Naive thymus-derived CD8-positive, alpha-beta T cell (primary cell): ENCODE measurements at regions not wholly inside any gene's neighbourhood (a gene's known extent, or its start where the extent isn't known, plus 50 kb on each side); places are given as distances from the start of the nearest gene placed in this dataset.
"Not testable (repeated sequence)": the region's sequence is repeated elsewhere in the genome, so short reads cannot be mapped to it uniquely, and the experiment has no call there.

Source experiments
- ATAC-seq, 2 donors: fragments of 150-1000 bp; cut with Tn5 transposase in 1 of 2; sonication (Bioruptor Pico), chemical (Tn5 transposase) in 1 of 2; 1 replicate in 1 of 2; 2 replicates in 1 of 2; pipeline ENCODE4 v1.10.0; 2021; ENCODE audit warnings: mild to moderate bottlenecking in 2 of 2, moderate library complexity in 2 of 2
- POLR2A ChIA-PET: fragments of 350-600 bp; sonication (Branson Sonifier 250); formaldehyde crosslinking; loops from one replicate; lab custom pipeline; 2021; ENCODE audit warnings: antibody characterized with exemption; lab: Charles Lee
- DNase-seq, 10 donors: peaks; one replicate each; pipeline versions ENCODE4 v3.0.0 to v3.0.0-alpha.2; 2020 to 2022
- H3K27ac Mint-ChIP-seq, 10 donors: one replicate each; pipeline ENCODE4 v1.8.0; 2020 to 2022; ENCODE audit warnings: mild to moderate bottlenecking in 10 of 10, mixed read lengths in 10 of 10, moderate library complexity in 4 of 10, inconsistent platforms in 1 of 10
- H3K27me3 Mint-ChIP-seq, 5 donors: one replicate each; pipeline ENCODE4 v1.8.0; 2021 to 2022; ENCODE audit warnings: mixed read lengths in 5 of 5
- H3K36me3 Mint-ChIP-seq, 3 donors: one replicate each; pipeline ENCODE4 v1.8.0; 2020 to 2022; ENCODE audit warnings: mixed read lengths in 3 of 3, mild to moderate bottlenecking in 2 of 3, inconsistent platforms in 1 of 3
- H3K4me1 Mint-ChIP-seq, 4 donors: one replicate each; pipeline ENCODE4 v1.8.0; 2021 to 2022; ENCODE audit warnings: mixed read lengths in 4 of 4
- H3K4me3 Mint-ChIP-seq, 10 donors: one replicate each; pipeline ENCODE4 v1.8.0; 2020 to 2022; ENCODE audit warnings: mild to moderate bottlenecking in 10 of 10, mixed read lengths in 10 of 10, moderate library complexity in 6 of 10, inconsistent platforms in 1 of 10
- H3K9me3 Mint-ChIP-seq, 9 donors: one replicate each; pipeline ENCODE4 v1.8.0; 2020 to 2022; ENCODE audit warnings: mixed read lengths in 9 of 9, mild to moderate bottlenecking in 3 of 9, inconsistent platforms in 1 of 9, moderate library complexity in 1 of 9

DNA sequence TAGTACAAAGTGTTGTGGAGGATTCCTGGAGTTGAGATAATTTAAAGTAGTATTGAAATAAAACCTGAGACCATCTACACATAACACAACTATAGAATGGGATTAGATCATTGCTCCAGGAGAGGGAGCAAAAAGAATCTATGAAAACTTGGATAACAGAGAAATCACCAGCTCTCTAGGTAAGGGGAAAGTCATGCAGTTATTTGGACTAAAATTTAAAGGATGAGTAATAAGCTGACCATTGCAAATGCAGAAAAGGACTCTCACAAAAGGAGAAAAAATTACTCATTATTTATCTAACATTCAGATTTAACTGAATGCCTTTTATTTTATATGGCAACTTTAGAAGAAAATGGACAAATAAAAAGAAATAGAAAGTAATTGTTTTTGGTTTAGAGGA lies 1399.8 kb upstream of the ACVR2A start:
- Mint-ChIP-seq H3K9me3 (peaks cover 0 to 9% (median 1%) of the 10 kb centered on the region in 9 donors), H3K36me3 (no peaks in the 10 kb centered on the region), H3K4me1 (no peaks in the 10 kb centered on the region), H3K27me3 (no peaks in the 10 kb centered on the region), H3K27ac (no peak overlapping the region), H3K4me3 (no peak overlapping the region)
- POLR2A ChIA-PET, result no interaction called here
- DNase-seq (no peak), ATAC-seq (no peak)

DNA sequence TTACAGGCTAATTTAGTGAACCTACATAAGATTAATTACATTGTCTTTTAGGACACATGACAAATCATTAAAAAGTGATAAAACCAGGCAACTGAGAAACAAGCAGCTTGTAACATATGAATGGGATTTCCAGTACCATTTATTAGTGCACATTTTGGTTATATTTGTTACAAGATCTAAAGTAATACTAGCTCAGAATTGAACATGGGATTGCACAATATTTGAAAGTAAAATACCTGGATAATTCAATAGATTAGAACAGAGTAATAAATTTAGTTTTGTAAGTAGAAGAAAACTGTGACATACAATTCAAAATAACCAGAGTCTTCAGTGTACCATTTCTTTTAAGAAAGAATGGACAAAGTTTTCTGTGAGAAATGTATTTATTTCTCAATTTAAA lies 1400.7 kb upstream of the ACVR2A start:
- no peaks in the 10 kb centered on the region for H3K27me3 Mint-ChIP-seq
- ATAC-seq, result no peak
- H3K4me3 Mint-ChIP-seq, result no peak overlapping the region
- H3K4me1 Mint-ChIP-seq, result no peaks in the 10 kb centered on the region
- peaks cover 0 to 9% (median 1%) of the 10 kb centered on the region in 9 donors for H3K9me3 Mint-ChIP-seq
- no peak overlapping the region for H3K27ac Mint-ChIP-seq
- DNase-seq, result no peak
- POLR2A ChIA-PET, result no interaction called here
- H3K36me3 Mint-ChIP-seq, result no peaks in the 10 kb centered on the region

DNA sequence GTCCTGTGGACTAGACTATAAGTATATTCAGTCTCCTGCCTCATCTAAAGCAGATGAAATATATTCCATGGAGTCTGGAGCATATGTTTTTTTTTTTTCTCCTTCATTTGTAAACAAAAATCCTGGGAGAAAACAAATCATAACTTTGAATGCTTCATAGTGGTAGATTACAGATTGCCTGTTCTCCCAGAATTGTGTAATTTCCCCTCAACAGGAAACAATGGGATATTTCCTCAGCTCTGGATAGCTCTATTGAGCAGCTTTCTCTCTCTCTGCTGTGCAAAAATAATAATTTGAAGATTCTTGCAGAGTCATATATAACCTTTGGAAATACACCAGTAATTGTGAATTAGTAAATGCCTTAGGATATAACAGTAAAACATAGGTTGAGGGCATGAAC lies 1406.6 kb upstream of the ACVR2A start:
- Mint-ChIP-seq H3K4me1 (no peaks in the 10 kb centered on the region), H3K27me3 (no peaks in the 10 kb centered on the region), H3K9me3 (peaks cover 0 to 37% (median 0%) of the 10 kb centered on the region in 9 donors), H3K27ac (no peak overlapping the region), H3K36me3 (no peaks in the 10 kb centered on the region), H3K4me3 (no peak overlapping the region)
- no peak for DNase-seq
- ATAC-seq, result no peak
- POLR2A ChIA-PET, result no interaction called here

DNA sequence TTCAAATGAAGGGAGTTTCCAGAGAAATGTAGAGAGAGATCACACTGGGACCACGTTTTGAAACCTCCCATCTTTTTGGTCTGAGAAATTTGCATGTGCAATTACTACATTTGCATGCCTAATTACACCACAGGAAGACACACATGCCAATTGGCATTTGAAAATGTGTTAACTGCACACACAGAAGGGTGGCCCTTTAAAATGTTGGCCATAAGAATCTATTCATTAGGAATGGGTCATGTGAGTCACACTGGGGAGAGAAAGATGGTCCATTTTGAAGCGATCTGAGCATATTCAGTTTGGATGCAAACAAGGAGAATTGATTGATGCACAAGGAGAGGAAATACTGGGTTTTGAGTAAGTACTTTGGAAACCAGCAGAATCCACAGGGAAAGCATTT lies 1407.1 kb upstream of the ACVR2A start:
- Mint-ChIP-seq H3K36me3 (no peaks in the 10 kb centered on the region), H3K9me3 (peaks cover 0 to 37% (median 0%) of the 10 kb centered on the region in 9 donors), H3K4me3 (no peak overlapping the region), H3K27me3 (no peaks in the 10 kb centered on the region), H3K27ac (no peak overlapping the region), H3K4me1 (no peaks in the 10 kb centered on the region)
- ATAC-seq (no peak), DNase-seq (no peak)
- POLR2A ChIA-PET, result no interaction called here

DNA sequence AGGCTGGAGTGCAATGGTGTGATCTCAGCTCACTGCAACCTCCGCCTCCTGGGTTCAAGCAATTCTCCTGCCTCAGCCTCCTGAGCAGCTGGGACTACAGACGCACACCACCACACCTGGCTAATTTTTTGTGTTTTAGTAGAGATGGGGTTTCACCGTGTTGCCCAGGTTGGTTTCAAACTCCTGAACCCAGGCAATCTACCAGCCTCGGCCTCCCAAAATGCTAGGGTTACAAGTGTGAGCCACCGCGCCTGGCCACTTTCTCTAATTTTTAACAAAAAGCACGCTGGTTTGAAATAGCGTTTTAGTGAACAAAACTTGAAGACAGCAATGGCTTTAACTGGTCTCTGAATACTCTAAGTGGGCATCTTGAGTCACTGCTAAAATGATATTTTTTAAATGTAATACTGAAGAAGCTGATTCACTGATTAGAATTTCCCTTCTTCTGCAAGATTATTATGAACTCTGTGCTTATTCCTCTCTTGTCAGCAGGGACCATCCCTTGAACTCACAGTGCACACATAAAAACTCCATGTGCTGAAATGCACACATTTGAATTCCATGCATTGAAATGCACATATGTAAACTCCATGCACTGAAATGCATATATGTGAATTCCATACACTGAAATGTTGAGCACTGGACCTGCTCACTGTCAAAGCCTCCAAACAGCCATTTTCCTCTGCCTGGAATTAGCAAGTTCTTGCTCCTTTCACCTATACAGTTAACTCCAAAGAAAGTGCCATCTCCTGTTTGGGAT lies 1411.5 kb upstream of the ACVR2A start:
- H3K27me3 Mint-ChIP-seq, result no peaks in the 10 kb centered on the region
- H3K9me3 Mint-ChIP-seq, result peaks cover 0 to 46% (median 2%) of the 10 kb centered on the region in 9 donors
- H3K4me1 Mint-ChIP-seq, result no peaks in the 10 kb centered on the region
- no peak for DNase-seq
- no peak for ATAC-seq
- H3K4me3 Mint-ChIP-seq, result no peak overlapping the region
- POLR2A ChIA-PET, result no interaction called here
- H3K27ac Mint-ChIP-seq, result no peak overlapping the region
- H3K36me3 Mint-ChIP-seq, result no peaks in the 10 kb centered on the region

DNA sequence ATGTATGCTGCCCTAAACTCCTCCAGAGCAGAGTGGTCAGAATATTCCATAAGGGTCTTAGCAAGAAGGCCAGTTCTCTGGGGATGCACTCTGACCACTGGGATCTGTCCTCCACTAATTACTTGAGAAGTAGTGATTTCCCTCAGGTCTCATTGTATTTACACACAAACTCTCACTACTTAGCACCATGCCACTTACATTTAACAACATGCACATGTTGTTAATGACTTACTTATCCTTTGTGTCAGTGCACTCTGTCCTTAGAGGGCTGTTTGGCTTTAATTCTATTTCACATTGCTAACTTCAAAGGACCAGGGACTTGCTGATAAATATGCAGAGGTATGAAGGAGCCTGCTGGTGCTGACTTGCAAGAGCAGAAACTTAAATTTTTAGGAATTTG lies 1415.5 kb upstream of the ACVR2A start:
- H3K27me3 Mint-ChIP-seq, result no peaks in the 10 kb centered on the region
- POLR2A ChIA-PET, result no interaction called here
- H3K4me1 Mint-ChIP-seq, result no peaks in the 10 kb centered on the region
- H3K9me3 Mint-ChIP-seq, result peaks cover 0 to 25% (median 0%) of the 10 kb centered on the region in 9 donors
- DNase-seq, result no peak
- H3K36me3 Mint-ChIP-seq, result no peaks in the 10 kb centered on the region
- no peak for ATAC-seq
- H3K27ac Mint-ChIP-seq, result no peak overlapping the region
- H3K4me3 Mint-ChIP-seq, result no peak overlapping the region

DNA sequence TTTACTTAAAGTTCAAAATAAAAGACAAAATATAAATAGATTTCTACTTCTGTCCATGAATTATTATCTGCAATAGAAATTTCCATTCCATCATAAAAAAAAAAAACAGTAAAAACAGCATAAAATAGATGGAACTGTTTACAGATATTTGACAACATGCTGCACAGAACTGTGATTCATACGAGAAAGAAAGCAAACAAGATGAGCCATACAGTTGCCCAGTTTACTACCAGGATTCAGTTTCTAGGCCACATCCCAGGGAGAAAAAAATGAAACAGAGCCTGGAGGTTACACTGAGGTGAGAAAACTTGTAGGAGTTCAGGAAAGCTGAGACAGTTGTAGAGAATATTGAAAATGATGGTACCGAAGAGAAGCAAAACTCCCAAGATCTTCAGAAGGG lies 1426.9 kb upstream of the ACVR2A start:
- no peaks in the 10 kb centered on the region for H3K4me1 Mint-ChIP-seq
- no peaks in the 10 kb centered on the region for H3K36me3 Mint-ChIP-seq
- no peak overlapping the region for H3K27ac Mint-ChIP-seq
- H3K27me3 Mint-ChIP-seq, result no peaks in the 10 kb centered on the region
- DNase-seq, result no peak
- POLR2A ChIA-PET, result no interaction called here
- no peak overlapping the region for H3K4me3 Mint-ChIP-seq
- peaks cover 0 to 9% (median 0%) of the 10 kb centered on the region in 9 donors for H3K9me3 Mint-ChIP-seq
- ATAC-seq, result no peak

DNA sequence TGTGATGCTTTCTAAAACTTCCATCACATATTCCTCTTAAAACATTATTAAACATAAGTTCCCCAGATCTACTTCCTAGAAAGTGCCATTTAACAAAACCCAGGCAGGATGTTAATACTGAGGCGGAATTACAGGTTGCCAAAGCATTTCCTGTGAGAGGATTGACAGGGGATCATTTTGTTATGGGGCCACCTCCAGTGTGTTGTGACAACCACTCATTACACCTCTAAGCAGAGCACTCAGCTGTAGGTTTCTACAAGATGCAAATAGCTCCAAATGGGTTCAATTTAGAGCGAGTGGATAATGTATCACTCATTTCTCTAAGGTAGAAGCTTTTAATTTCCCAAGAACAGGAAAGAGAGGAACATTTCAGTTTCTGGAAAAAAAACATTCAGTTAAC lies 1429.5 kb upstream of the ACVR2A start:
- ATAC-seq (no peak), DNase-seq (no peak)
- H3K9me3 Mint-ChIP-seq, result peaks cover 0 to 15% (median 0%) of the 10 kb centered on the region in 9 donors
- POLR2A ChIA-PET, result no interaction called here
- H3K4me1 Mint-ChIP-seq, result no peaks in the 10 kb centered on the region
- no peaks in the 10 kb centered on the region for H3K36me3 Mint-ChIP-seq
- H3K27me3 Mint-ChIP-seq, result no peaks in the 10 kb centered on the region
- H3K27ac Mint-ChIP-seq, result no peak overlapping the region
- H3K4me3 Mint-ChIP-seq, result no peak overlapping the region

DNA sequence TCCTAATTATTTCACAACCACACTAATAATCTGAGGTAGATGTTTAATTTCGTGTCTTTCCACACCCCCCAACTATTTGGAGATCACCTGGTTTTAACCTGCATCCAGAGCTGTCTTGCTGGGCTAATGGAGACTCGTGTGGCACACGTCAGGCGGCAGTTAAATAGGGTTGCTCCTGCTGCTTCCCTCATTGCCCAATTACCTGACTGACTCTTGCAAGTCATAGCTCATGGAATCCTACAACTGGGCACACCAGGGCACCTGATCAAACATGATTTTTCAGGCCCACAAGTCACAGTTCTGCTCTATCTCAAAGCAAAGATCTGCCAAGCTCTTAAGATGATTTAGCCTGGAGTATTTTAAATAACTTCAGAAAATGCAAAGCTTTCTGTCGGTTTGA lies 1430.4 kb upstream of the ACVR2A start:
- H3K4me1 Mint-ChIP-seq, result no peaks in the 10 kb centered on the region
- DNase-seq (no peak), ATAC-seq (no peak)
- no peak overlapping the region for H3K27ac Mint-ChIP-seq
- H3K36me3 Mint-ChIP-seq, result no peaks in the 10 kb centered on the region
- POLR2A ChIA-PET, result no interaction called here
- H3K4me3 Mint-ChIP-seq, result no peak overlapping the region
- no peaks in the 10 kb centered on the region for H3K27me3 Mint-ChIP-seq
- H3K9me3 Mint-ChIP-seq, result peaks cover 0 to 11% (median 0%) of the 10 kb centered on the region in 9 donors

DNA sequence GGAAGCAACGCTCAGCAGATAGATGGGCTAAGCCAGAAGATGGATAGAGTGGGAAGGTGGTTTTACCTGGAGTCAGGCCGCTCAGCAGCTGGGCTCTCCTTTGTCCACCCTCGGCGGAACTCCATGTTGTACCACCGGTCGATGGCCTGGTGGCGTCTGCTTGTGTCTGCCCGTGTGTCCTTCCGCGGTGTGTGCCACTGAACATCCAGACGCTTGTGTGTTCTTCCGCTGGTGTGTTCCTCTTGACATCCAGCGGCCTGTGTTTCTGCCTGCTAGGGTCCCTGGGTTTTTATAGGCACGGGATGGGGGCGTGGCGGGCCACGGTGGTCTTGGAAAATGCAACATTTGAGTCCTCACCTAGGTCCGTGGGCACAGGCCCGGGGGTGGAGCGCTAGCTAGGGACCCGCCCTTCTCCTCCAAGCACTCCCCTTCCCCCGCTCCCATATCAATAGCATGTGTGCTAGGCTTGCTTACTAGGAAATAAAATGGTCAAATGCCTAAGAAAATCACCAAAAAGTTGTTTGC lies 1431.7 kb upstream of the ACVR2A start:
- no peak overlapping the region for H3K27ac Mint-ChIP-seq
- H3K36me3 Mint-ChIP-seq, result no peaks in the 10 kb centered on the region
- no peaks in the 10 kb centered on the region for H3K27me3 Mint-ChIP-seq
- ATAC-seq, result no peak
- POLR2A ChIA-PET, result no interaction called here
- peaks cover 0 to 9% (median 0%) of the 10 kb centered on the region in 9 donors for H3K9me3 Mint-ChIP-seq
- no peak overlapping the region for H3K4me3 Mint-ChIP-seq
- no peaks in the 10 kb centered on the region for H3K4me1 Mint-ChIP-seq
- DNase-seq, result no peak

DNA sequence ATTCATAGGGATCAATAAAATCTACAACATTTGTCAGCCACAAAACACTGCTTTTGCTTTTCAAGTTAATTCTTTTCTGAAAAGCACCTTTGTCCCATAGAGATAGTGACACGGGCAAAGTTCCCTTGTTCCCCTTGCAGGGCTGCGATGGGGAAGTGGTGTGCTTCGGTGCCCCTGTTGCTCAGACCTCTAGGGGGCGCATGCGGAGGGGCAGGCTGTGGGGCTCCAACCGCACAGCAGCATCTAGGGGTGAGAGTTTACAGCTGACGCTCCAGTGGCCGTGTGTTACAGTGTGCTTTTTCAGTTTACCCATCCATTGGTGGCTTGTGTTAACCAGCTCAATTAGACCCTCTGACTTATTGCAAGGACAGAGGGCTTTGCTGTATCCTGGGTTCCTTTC lies 1432.2 kb upstream of the ACVR2A start:
- no peak overlapping the region for H3K27ac Mint-ChIP-seq
- DNase-seq (no peak), ATAC-seq (no peak)
- H3K27me3 Mint-ChIP-seq, result no peaks in the 10 kb centered on the region
- POLR2A ChIA-PET, result no interaction called here
- H3K4me1 Mint-ChIP-seq, result no peaks in the 10 kb centered on the region
- no peak overlapping the region for H3K4me3 Mint-ChIP-seq
- H3K36me3 Mint-ChIP-seq, result no peaks in the 10 kb centered on the region
- H3K9me3 Mint-ChIP-seq, result peaks cover 0 to 8% (median 0%) of the 10 kb centered on the region in 9 donors

DNA sequence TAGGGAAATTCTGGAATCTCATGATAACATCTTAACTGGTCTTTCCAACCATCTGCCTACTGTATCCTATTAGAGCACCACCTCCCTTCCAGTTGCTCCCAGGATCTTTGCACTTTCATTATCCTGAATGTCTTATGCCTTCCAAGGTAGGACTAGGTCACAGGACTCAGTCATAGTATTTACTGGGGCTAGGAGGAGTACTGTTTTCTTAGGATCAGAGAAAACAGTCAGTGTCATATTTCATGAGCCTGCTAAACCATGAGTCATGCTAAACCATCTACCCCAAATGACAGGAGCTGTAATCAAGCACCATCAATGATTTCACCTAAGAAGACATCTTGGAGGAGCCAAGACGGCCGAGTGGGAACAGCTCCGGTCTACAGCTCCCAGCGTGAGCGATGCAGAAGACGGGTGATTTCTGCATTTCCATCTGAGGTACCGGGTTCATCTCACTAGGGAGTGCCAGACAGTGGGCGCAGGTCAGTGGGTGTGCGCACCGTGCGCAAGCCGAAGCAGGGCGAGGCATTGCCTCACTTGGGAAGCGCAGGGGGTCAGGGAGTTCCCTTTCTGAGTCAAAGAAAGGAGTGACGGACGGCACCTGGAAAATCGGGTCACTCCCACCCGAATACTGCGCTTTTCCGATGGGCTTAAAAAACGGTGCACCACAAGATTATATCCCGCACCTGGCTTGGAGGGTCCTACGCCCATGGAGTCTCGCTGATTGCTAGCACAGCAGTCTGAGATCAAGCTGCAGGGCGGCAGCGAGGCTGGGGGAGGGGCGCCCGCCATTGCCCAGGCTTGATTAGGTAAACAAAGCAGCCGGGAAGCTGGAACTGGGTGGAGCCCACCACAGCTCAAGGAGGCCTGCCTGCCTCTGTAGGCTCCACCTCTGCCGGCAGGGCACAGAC lies 1439.2 kb upstream of the ACVR2A start:
- H3K27me3 Mint-ChIP-seq, DNase-seq, H3K4me3 Mint-ChIP-seq, ATAC-seq, POLR2A ChIA-PET, H3K36me3 Mint-ChIP-seq, H3K27ac Mint-ChIP-seq, H3K4me1 Mint-ChIP-seq: not testable (repeated sequence)
- H3K9me3 Mint-ChIP-seq, result peaks cover 0 to 17% (median 5%) of the 10 kb centered on the region in 9 donors

DNA sequence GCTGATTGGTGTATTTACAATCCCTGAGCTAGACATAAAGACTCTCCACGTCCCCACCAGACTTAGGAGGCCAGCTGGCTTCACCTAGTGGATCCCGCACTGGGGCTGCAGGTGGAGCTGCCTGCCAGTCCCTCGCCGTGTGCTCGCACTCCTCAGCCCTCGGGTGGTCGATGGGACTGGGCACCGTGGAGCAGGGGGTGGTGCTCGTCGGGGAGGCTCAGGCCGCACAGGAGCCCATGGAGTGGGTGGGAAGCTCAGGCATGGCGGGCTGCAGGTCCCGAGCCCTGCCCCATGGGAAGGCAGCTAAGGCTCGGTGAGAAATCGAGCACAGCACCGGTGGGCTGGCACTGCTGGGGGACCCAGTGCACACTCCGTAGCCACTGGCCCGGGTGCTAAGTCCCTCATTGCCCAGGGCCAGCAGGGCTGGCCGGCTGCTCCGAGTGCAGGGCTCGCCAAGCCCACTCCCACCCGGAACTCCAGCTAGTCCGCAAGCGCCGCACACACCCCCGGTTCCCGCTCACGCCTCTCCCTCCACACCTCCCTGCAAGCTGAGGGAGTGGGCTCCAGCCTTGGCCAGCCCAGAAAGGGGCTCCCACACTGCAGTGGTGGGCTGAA lies 1441.2 kb upstream of the ACVR2A start:
- POLR2A ChIA-PET, H3K4me3 Mint-ChIP-seq, H3K27me3 Mint-ChIP-seq, H3K36me3 Mint-ChIP-seq, H3K27ac Mint-ChIP-seq, DNase-seq, H3K4me1 Mint-ChIP-seq, ATAC-seq: not testable (repeated sequence)
- H3K9me3 Mint-ChIP-seq, result peaks cover 0 to 19% (median 5%) of the 10 kb centered on the region in 9 donors
